ENCODE measurements at regions not wholly inside any gene's neighbourhood (a gene's known extent, or its start where the extent isn't known, plus 50 kb on each side); places are given as distances from the start of the nearest gene placed in this dataset.

GRCh38 chr3:165553371-165553770 is 283.9 kb downstream of the BCHE start:
- intact Hi-C loops (cut with DNase I; ENCODE audit: low total_unique reads), result no loop called here
- Histone ChIP-seq H3K4me3 (no peak overlapping the region), H3K4me1 (no peaks in the 10 kb centered on the region), H3K27me3 (replicated peaks in 1 of 7) (no peaks in the 10 kb centered on the region), H3K36me3 (no peaks in the 10 kb centered on the region), H3K9me3 (peaks cover 0 to 11% (median 1%) of the 10 kb centered on the region in 8 donors), H3K27ac (no peak overlapping the region)
- DNase-seq, result no peak
- WGBS, 5 donors, result 78 to 93% (median 86%) methylated on average over 3 of the region's 3 CpGs
- TF ChIP-seq CTCF (IDR thresholded peaks at IDR 0.05 in 8 of 11, conservative IDR thresholded peaks at IDR 0.05 in 3 of 11) (no peak), POLR2A (IDR thresholded peaks at IDR 0.05) (no peak), POLR2AphosphoS5 (IDR thresholded peaks at IDR 0.05) (no peak)

- Histone ChIP-seq H3K4me1 (no peaks in the 10 kb centered on the region), H3K36me3 (no peaks in the 10 kb centered on the region), H3K4me3 (no peak overlapping the region), H3K27ac (no peak overlapping the region), H3K9me3 (peaks cover 0 to 19% (median 2%) of the 10 kb centered on the region in 8 donors), H3K27me3 (replicated peaks in 1 of 7) (no peaks in the 10 kb centered on the region)
- no peak for DNase-seq
- intact Hi-C loops (cut with DNase I; ENCODE audit: low total_unique reads), result no loop called here
- TF ChIP-seq POLR2AphosphoS5 (IDR thresholded peaks at IDR 0.05) (no peak), CTCF (IDR thresholded peaks at IDR 0.05 in 8 of 11, conservative IDR thresholded peaks at IDR 0.05 in 3 of 11) (no peak), POLR2A (IDR thresholded peaks at IDR 0.05) (no peak)
- 60 to 80% (median 70%) methylated on average over 5 of the region's 5 CpGs for WGBS, 5 donors
Observed at GRCh38 chr3:165549665-165550064, 287.6 kb downstream of the BCHE start.

- H3K4me3 ChIP-seq, result no peak overlapping the region
- no peaks in the 10 kb centered on the region for H3K4me1 ChIP-seq
- no peak overlapping the region for H3K27ac ChIP-seq
- peaks cover 0 to 19% (median 2%) of the 10 kb centered on the region in 8 donors for H3K9me3 ChIP-seq
- no peaks in the 10 kb centered on the region for H3K27me3 ChIP-seq (replicated peaks in 1 of 7)
- WGBS, 5 donors, result 43 to 74% (median 57%) methylated on average over 1 of the region's 1 CpG
- DNase-seq, result no peak
- no peaks in the 10 kb centered on the region for H3K36me3 ChIP-seq
- intact Hi-C loops (cut with DNase I; ENCODE audit: low total_unique reads), result no loop called here
- TF ChIP-seq CTCF (IDR thresholded peaks at IDR 0.05 in 8 of 11, conservative IDR thresholded peaks at IDR 0.05 in 3 of 11) (no peak), POLR2AphosphoS5 (IDR thresholded peaks at IDR 0.05) (no peak), POLR2A (IDR thresholded peaks at IDR 0.05) (no peak)
Observed at GRCh38 chr3:165549037-165549436, 288.2 kb downstream of the BCHE start.

GRCh38 chr3:165545059-165545458 is 292.2 kb downstream of the BCHE start:
- Histone ChIP-seq H3K27me3 (replicated peaks in 1 of 7) (no peaks in the 10 kb centered on the region), H3K36me3 (no peaks in the 10 kb centered on the region), H3K27ac (no peak overlapping the region), H3K9me3 (peaks cover 0 to 26% (median 2%) of the 10 kb centered on the region in 8 donors), H3K4me3 (no peak overlapping the region), H3K4me1 (no peaks in the 10 kb centered on the region)
- no peak for DNase-seq
- 76 to 86% (median 80%) methylated on average over 4 of the region's 4 CpGs for WGBS, 5 donors
- TF ChIP-seq POLR2AphosphoS5 (IDR thresholded peaks at IDR 0.05), result no peak
- no peak for TF ChIP-seq CTCF (IDR thresholded peaks at IDR 0.05 in 8 of 11, conservative IDR thresholded peaks at IDR 0.05 in 3 of 11)
- no peak for TF ChIP-seq POLR2A (IDR thresholded peaks at IDR 0.05)
- intact Hi-C loops (cut with DNase I; ENCODE audit: low total_unique reads), result no loop called here
